Mesendoderm (in vitro differentiated cells): ENCODE measurements at regions not wholly inside any gene's neighbourhood (a gene's known extent, or its start where the extent isn't known, plus 50 kb on each side); places are given as distances from the start of the nearest gene placed in this dataset.
A peak's percentile ranks its signal among the peaks of the same experiment; 100 is the strongest.

Experiments used
- DNase-seq: peaks from one replicate; pipeline ENCODE4 v3.0.0; 2013
- H2AK5ac ChIP-seq: 2 replicates; pipeline ENCODE4 v1.6.1; 2013; ENCODE audit warnings: low read length, inconsistent platforms
- H2BK120ac ChIP-seq: 2 replicates; pipeline ENCODE4 v1.6.1; 2013; ENCODE audit warnings: low read depth, mild to moderate bottlenecking, low read length, moderate library complexity, mixed read lengths
- H2BK15ac ChIP-seq: replicated peaks from 2 replicates; pipeline ENCODE4 v1.6.1; 2013; ENCODE audit warnings: low read depth, mild to moderate bottlenecking, moderate library complexity
- H2BK5ac ChIP-seq: 2 replicates; pipeline ENCODE4 v1.6.1; 2013; ENCODE audit warnings: low read length, inconsistent platforms
- H3K18ac ChIP-seq: 2 replicates; pipeline ENCODE4 v1.6.1; 2013; ENCODE audit warnings: mild to moderate bottlenecking, low read length, mixed read lengths
- H3K23ac ChIP-seq: one replicate; pipeline ENCODE4 v1.6.1; 2013; ENCODE audit warnings: low read length
- H3K27ac ChIP-seq: 2 replicates; pipeline ENCODE4 v1.5.1; 2013; ENCODE audit warnings: low read depth, mild to moderate bottlenecking, inconsistent platforms, low read length, moderate library complexity
- H3K27me3 ChIP-seq: 2 replicates; pipeline ENCODE4 v1.6.1; 2013; ENCODE audit warnings: low read length, control low read depth, mild to moderate bottlenecking, inconsistent platforms; ENCODE audit not compliant: insufficient read depth, poor library complexity
- H3K36me3 ChIP-seq: 2 replicates; pipeline ENCODE4 v1.6.1; 2013; ENCODE audit warnings: low read length, inconsistent platforms; ENCODE audit not compliant: control insufficient read depth, insufficient read depth
- H3K4ac ChIP-seq: one replicate; pipeline ENCODE4 v1.6.1; 2013; ENCODE audit warnings: low read depth, mild to moderate bottlenecking, low read length, moderate library complexity
- H3K4me1 ChIP-seq: 2 replicates; pipeline ENCODE4 v1.6.1; 2013; ENCODE audit warnings: low read depth, low read length, inconsistent platforms; ENCODE audit not compliant: control insufficient read depth
- H3K4me2 ChIP-seq: 2 replicates; pipeline ENCODE4 v1.6.1; 2013; ENCODE audit warnings: low read length
- H3K4me3 ChIP-seq: 2 replicates; pipeline ENCODE4 v1.5.1; 2013; ENCODE audit warnings: mild to moderate bottlenecking, low read length
- H3K56ac ChIP-seq: one replicate; pipeline ENCODE4 v1.6.1; 2013; ENCODE audit warnings: low read length
- H3K79me1 ChIP-seq: 2 replicates; pipeline ENCODE4 v1.6.1; 2013; ENCODE audit warnings: low read length, inconsistent platforms
- H3K79me2 ChIP-seq: 2 replicates; pipeline ENCODE4 v1.6.1; 2013; ENCODE audit warnings: mild to moderate bottlenecking, low read length; ENCODE audit not compliant: control insufficient read depth, insufficient read depth
- H3K9ac ChIP-seq: 2 replicates; pipeline ENCODE4 v1.6.1; 2013; ENCODE audit warnings: low read length, inconsistent platforms
- H4K5ac ChIP-seq: one replicate; pipeline ENCODE4 v1.6.1; 2013; ENCODE audit warnings: low read length
- H4K8ac ChIP-seq: one replicate; pipeline ENCODE4 v1.6.1; 2013; ENCODE audit warnings: low read depth, mild to moderate bottlenecking, control low read depth, low read length, moderate library complexity
- WGBS: extraction: QIAGEN DNeasy Blood & Tissue Kit; methylation state at CpG from one replicate; pipeline ENCODE4 v1.1.7; 2013; ENCODE audit warnings: low lambda C conversion rate, missing lambda C conversion rate; ENCODE audit not compliant: insufficient coverage; ENCODE audit errors: extremely low coverage; 5-methylcytosine and 5-hydroxymethylcytosine counted together

- Histone ChIP-seq H2BK15ac (no peak overlapping the region), H3K4me2 (no peak overlapping the region), H3K4me1 (no peaks in the 10 kb centered on the region), H2AK5ac (no peak overlapping the region), H3K27ac (no peak overlapping the region), H3K79me2 (no peaks in the 10 kb centered on the region), H3K36me3 (no peaks in the 10 kb centered on the region), H2BK120ac (no peak overlapping the region), H3K56ac (peak overlapping the region; percentile 22), H4K8ac (no peak overlapping the region), H3K27me3 (no peaks in the 10 kb centered on the region), H4K5ac (no peak overlapping the region), H3K4ac (no peak overlapping the region), H2BK5ac (no peak overlapping the region), H3K4me3 (no peak overlapping the region), H3K23ac (no peak overlapping the region), H3K18ac (no peak overlapping the region), H3K9ac (no peak overlapping the region), H3K79me1 (no peaks in the 10 kb centered on the region)
- WGBS: no CpG with 5 or more reads among the region's 9 CpGs
- no peak for DNase-seq
These were observed 456.5 kb upstream of the SOX11 start for GRCh38 chr2:5235701-5236100.

- Histone ChIP-seq H2AK5ac (no peak overlapping the region), H3K4ac (no peak overlapping the region), H3K23ac (no peak overlapping the region), H2BK120ac (no peak overlapping the region), H3K27me3 (no peaks in the 10 kb centered on the region), H3K36me3 (no peaks in the 10 kb centered on the region), H3K4me3 (no peak overlapping the region), H3K79me1 (no peaks in the 10 kb centered on the region), H3K4me2 (no peak overlapping the region), H2BK15ac (no peak overlapping the region), H4K5ac (no peak overlapping the region), H4K8ac (no peak overlapping the region), H3K9ac (no peak overlapping the region), H3K56ac (no peak overlapping the region), H3K27ac (no peak overlapping the region), H3K79me2 (no peaks in the 10 kb centered on the region), H3K4me1 (no peaks in the 10 kb centered on the region), H3K18ac (no peak overlapping the region), H2BK5ac (no peak overlapping the region)
- no CpG with 5 or more reads among the region's 4 CpGs for WGBS
- DNase-seq: peak; percentile 42
These were observed 455.9 kb upstream of the SOX11 start for GRCh38 chr2:5236249-5236648.

GRCh38 chr2:5242751-5243150, 449.4 kb upstream of the SOX11 start:
- H3K79me2 ChIP-seq: no peaks in the 10 kb centered on the region
- H3K4me2 ChIP-seq: no peak overlapping the region
- H3K4ac ChIP-seq: no peak overlapping the region
- no peak overlapping the region for H4K8ac ChIP-seq
- H4K5ac ChIP-seq: no peak overlapping the region
- no peak overlapping the region for H2BK5ac ChIP-seq
- no peak overlapping the region for H3K4me3 ChIP-seq
- H3K56ac ChIP-seq: no peak overlapping the region
- DNase-seq: peak; percentile 3
- H2AK5ac ChIP-seq: no peak overlapping the region
- no peaks in the 10 kb centered on the region for H3K79me1 ChIP-seq
- no peak overlapping the region for H3K23ac ChIP-seq
- no CpG with 5 or more reads among the region's 3 CpGs for WGBS
- H2BK15ac ChIP-seq: no peak overlapping the region
- no peak overlapping the region for H3K9ac ChIP-seq
- no peaks in the 10 kb centered on the region for H3K36me3 ChIP-seq
- no peaks in the 10 kb centered on the region for H3K27me3 ChIP-seq
- no peak overlapping the region for H3K27ac ChIP-seq
- H2BK120ac ChIP-seq: no peak overlapping the region
- no peaks in the 10 kb centered on the region for H3K4me1 ChIP-seq
- H3K18ac ChIP-seq: no peak overlapping the region

- Histone ChIP-seq H3K4me2 (no peak overlapping the region), H3K79me2 (no peaks in the 10 kb centered on the region), H3K36me3 (no peaks in the 10 kb centered on the region), H3K56ac (no peak overlapping the region), H3K23ac (no peak overlapping the region), H3K4me1 (no peaks in the 10 kb centered on the region), H3K9ac (no peak overlapping the region), H4K5ac (no peak overlapping the region), H2BK5ac (no peak overlapping the region), H2BK15ac (no peak overlapping the region), H3K18ac (no peak overlapping the region), H3K27ac (no peak overlapping the region), H3K79me1 (no peaks in the 10 kb centered on the region), H2AK5ac (no peak overlapping the region), H2BK120ac (no peak overlapping the region), H4K8ac (no peak overlapping the region), H3K4ac (peak overlapping the region; percentile 65), H3K4me3 (no peak overlapping the region), H3K27me3 (no peaks in the 10 kb centered on the region)
- DNase-seq: peak; percentile 90
- WGBS: no CpG with 5 or more reads among the region's 5 CpGs
These were observed 441.7 kb upstream of the SOX11 start for GRCh38 chr2:5250482-5250881.

GRCh38 chr2:5253263-5253662, 438.9 kb upstream of the SOX11 start:
- no peaks in the 10 kb centered on the region for H3K36me3 ChIP-seq
- no peaks in the 10 kb centered on the region for H3K79me2 ChIP-seq
- H3K4me1 ChIP-seq: no peaks in the 10 kb centered on the region
- H2BK120ac ChIP-seq: no peak overlapping the region
- no peak overlapping the region for H2BK5ac ChIP-seq
- H2AK5ac ChIP-seq: no peak overlapping the region
- no peak overlapping the region for H3K4me2 ChIP-seq
- H3K79me1 ChIP-seq: no peaks in the 10 kb centered on the region
- WGBS: no CpG with 5 or more reads among the region's 9 CpGs
- H3K27ac ChIP-seq: no peak overlapping the region
- H3K27me3 ChIP-seq: no peaks in the 10 kb centered on the region
- H2BK15ac ChIP-seq: no peak overlapping the region
- H3K9ac ChIP-seq: no peak overlapping the region
- H3K4me3 ChIP-seq: no peak overlapping the region
- H3K18ac ChIP-seq: peak overlapping the region; percentile 28
- H3K56ac ChIP-seq: no peak overlapping the region
- DNase-seq: no peak
- no peak overlapping the region for H4K8ac ChIP-seq
- no peak overlapping the region for H3K23ac ChIP-seq
- no peak overlapping the region for H4K5ac ChIP-seq
- no peak overlapping the region for H3K4ac ChIP-seq

- Histone ChIP-seq H4K5ac (no peak overlapping the region), H2AK5ac (no peak overlapping the region), H3K79me2 (no peaks in the 10 kb centered on the region), H3K23ac (no peak overlapping the region), H3K4me2 (no peak overlapping the region), H2BK120ac (no peak overlapping the region), H3K4me3 (no peak overlapping the region), H3K9ac (no peak overlapping the region), H3K4ac (no peak overlapping the region), H3K36me3 (no peaks in the 10 kb centered on the region), H2BK5ac (no peak overlapping the region), H3K79me1 (no peaks in the 10 kb centered on the region), H3K27me3 (no peaks in the 10 kb centered on the region), H2BK15ac (no peak overlapping the region), H3K56ac (no peak overlapping the region), H4K8ac (no peak overlapping the region), H3K18ac (no peak overlapping the region), H3K4me1 (no peaks in the 10 kb centered on the region), H3K27ac (no peak overlapping the region)
- DNase-seq: no peak
- WGBS: no CpG with 5 or more reads among the region's 8 CpGs
These were observed 437.3 kb upstream of the SOX11 start for GRCh38 chr2:5254791-5255332.
